ENCODE measurements at regions not wholly inside any gene's neighbourhood (a gene's known extent, or its start where the extent isn't known, plus 50 kb on each side); places are given as distances from the start of the nearest gene placed in this dataset.
"Not testable (repeated sequence)": the region's sequence is repeated elsewhere in the genome, so short reads cannot be mapped to it uniquely, and the experiment has no call there.

DNA sequence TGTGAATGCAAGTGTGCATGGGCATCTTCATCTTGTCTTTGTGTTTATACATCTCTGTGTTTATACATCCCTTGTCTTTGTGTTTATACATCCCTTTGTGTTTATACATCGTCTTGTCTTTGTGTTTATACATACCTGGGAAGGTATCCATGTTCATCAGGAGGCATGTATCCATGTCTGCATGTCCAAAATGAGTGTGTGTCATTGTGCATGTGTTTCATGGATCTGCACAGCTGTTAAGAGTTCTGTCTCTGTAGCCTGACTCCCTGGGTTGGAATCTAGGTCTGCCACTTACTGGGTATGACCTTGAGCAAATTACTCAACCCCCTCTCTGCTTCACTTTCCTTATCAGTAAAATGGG lies 50.1 kb upstream of the SIRPA start:
- Histone ChIP-seq H3K27ac (ENCODE audit: low read length) (no peak overlapping the region), H3K4me1 (ENCODE audit: control insufficient read depth in 1 of 2, insufficient read depth in 2 of 2, low read length in 2 of 2) (peaks cover 0 to 48% of the 10 kb centered on the region in 2 donors), H3K9me3 (ENCODE audit: control insufficient read depth in 1 of 2, low read length in 2 of 2) (no peaks in the 10 kb centered on the region), H3K4me3 (ENCODE audit: low read depth in 1 of 2, low read length in 2 of 2) (no peak overlapping the region), H3K27me3 (ENCODE audit: low read depth, low read length) (no peaks in the 10 kb centered on the region), H3K36me3 (ENCODE audit: control insufficient read depth in 1 of 2, insufficient read depth in 2 of 2, low read length in 2 of 2) (no peaks in the 10 kb centered on the region)

DNA sequence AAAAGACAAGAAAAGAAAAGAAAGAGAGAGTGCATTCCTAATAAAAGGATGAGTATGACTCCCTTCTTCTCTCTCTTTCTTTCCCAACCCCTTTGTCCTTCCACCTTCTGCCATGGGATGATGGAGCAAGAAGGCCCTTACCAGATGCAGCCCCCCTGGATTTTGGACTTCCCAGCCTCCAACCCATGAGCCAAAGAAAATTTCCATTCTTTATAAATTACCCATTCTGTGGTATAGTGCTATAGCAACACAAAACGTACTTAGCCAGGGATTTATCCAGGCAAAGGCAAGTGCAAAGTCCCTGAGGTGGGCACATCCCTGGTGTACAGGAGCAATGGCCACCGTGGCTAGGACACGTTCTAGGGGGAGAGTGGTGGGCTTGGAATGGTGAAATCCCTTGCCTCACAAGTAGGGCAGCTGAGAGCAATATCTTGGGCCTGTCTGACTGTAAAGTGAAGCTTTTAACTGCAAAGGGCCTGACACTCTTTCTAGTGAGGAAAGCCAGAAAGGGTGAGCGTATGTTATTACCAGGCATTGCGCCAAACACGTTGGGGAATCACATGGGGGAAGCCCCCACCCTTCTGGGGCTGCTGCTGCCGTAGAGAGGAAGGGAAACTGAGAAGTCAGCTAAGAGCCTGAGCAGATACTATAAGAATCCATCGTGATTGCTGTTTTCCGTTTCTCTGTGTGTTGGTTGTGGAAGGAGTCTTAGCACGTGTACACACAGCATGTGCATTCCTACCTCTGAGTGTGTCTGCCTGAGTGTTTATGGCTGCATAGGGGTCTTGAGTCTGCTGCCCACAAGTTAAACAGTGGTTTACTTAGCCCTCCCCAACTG lies 50.7 kb upstream of the SIRPA start:
- H3K27ac ChIP-seq (ENCODE audit: low read length), result peak overlapping the region; percentile 64
- no peaks in the 10 kb centered on the region for H3K9me3 ChIP-seq (ENCODE audit: control insufficient read depth in 1 of 2, low read length in 2 of 2)
- no peaks in the 10 kb centered on the region for H3K27me3 ChIP-seq (ENCODE audit: low read depth, low read length)
- no peaks in the 10 kb centered on the region for H3K36me3 ChIP-seq (ENCODE audit: control insufficient read depth in 1 of 2, insufficient read depth in 2 of 2, low read length in 2 of 2)
- peaks cover 0 to 48% of the 10 kb centered on the region in 2 donors for H3K4me1 ChIP-seq (ENCODE audit: control insufficient read depth in 1 of 2, insufficient read depth in 2 of 2, low read length in 2 of 2)
- no peak overlapping the region for H3K4me3 ChIP-seq (ENCODE audit: low read depth in 1 of 2, low read length in 2 of 2)

DNA sequence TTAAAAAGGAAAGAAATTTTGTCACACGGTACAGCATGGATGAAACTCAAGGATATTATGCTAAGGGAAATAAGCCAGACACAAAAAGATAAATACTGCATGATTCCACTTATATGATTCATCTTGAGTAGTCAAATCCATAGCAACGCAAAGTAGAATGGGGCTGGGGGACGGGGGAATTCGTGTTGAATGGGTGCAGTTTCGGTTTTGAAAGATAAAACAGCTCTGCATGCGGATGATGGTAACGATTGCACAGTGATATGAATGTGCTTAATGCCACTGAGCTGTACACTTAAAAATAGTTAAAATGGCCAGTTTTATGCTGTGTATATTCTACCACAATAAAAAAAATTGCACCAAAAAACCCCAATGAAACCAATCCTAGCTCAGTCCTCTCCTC lies 52.9 kb upstream of the SIRPA start:
- Histone ChIP-seq H3K4me3 (ENCODE audit: low read depth in 1 of 2, low read length in 2 of 2) (no peak overlapping the region), H3K36me3 (ENCODE audit: control insufficient read depth in 1 of 2, insufficient read depth in 2 of 2, low read length in 2 of 2) (no peaks in the 10 kb centered on the region), H3K9me3 (ENCODE audit: control insufficient read depth in 1 of 2, low read length in 2 of 2) (no peaks in the 10 kb centered on the region), H3K27ac (ENCODE audit: low read length) (no peak overlapping the region), H3K4me1 (ENCODE audit: control insufficient read depth in 1 of 2, insufficient read depth in 2 of 2, low read length in 2 of 2) (peaks cover 0 to 48% of the 10 kb centered on the region in 2 donors), H3K27me3 (ENCODE audit: low read depth, low read length) (no peaks in the 10 kb centered on the region)

DNA sequence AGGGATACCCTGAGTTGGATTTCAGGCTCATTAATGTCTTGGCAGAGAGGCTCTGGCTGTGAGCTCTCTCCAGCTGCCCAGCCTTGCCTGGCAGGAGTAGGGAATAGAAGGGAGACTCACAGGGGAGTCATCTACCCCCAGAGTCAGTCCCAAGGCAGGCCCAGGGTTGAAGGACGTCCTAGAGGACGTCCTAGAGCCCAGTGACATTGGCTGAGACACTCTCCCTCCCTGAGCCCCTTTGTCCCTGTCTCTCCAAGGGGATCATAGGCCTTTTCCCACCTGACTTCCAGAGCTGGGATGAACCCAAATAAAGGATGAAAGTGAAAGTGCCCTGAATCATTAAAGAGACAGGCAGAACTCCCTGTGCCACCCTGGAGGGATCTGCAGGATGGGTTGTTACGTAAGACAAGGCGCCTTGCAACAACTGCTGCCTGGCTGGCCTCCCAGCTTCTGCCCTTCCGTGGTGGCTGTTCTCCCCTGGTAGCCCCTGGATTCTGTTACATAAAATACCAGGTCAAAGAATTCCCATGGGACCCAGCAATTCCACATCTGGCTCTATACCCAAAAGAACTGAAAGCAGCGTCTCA lies 53.6 kb upstream of the SIRPA start:
- Histone ChIP-seq H3K27ac (ENCODE audit: low read length) (peak overlapping the region; percentile 6), H3K4me3 (ENCODE audit: low read depth in 1 of 2, low read length in 2 of 2) (no peak overlapping the region), H3K36me3 (ENCODE audit: control insufficient read depth in 1 of 2, insufficient read depth in 2 of 2, low read length in 2 of 2) (no peaks in the 10 kb centered on the region), H3K9me3 (ENCODE audit: control insufficient read depth in 1 of 2, low read length in 2 of 2) (no peaks in the 10 kb centered on the region), H3K27me3 (ENCODE audit: low read depth, low read length) (no peaks in the 10 kb centered on the region), H3K4me1 (ENCODE audit: control insufficient read depth in 1 of 2, insufficient read depth in 2 of 2, low read length in 2 of 2) (peaks cover 0 to 48% of the 10 kb centered on the region in 2 donors)

DNA sequence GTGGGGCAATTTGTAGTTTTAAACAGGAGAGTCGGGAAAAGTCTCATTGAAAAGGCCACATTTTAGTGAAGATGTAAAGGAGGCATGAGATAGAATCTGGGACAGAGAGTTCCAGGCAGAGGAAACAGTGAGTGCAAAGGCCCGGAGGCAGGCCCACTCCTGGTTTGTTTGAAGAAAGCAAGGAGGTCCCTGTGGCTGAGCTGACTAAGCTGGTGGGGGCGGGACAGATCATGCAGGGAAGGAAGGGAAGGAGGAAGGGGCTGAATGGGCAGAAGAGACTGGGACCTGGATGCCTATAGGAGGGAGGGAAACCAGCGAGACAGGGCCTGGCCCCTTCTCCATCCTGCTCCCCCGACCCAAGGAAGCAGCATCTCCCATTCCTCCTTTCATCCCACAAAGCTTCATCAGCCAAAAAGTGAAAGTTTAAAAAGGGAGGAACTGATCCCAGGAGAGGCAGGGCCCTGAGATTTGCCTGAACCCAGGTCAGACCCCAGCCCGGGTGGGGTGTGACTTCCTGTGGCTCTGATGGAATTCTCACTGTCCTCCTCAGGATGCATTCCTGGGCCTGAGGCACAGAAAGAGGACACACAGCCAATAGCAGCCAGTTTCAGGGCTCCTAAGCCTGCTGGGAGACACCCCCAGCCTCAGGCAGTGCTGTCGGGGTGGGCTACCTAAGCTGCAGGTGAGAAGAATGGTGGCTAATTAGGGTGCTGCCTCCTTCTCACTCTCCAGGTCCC lies 54.2 kb upstream of the SIRPA start:
- Histone ChIP-seq H3K4me3 (ENCODE audit: low read depth in 1 of 2, low read length in 2 of 2) (no peak overlapping the region), H3K9me3 (ENCODE audit: control insufficient read depth in 1 of 2, low read length in 2 of 2) (no peaks in the 10 kb centered on the region), H3K27me3 (ENCODE audit: low read depth, low read length) (no peaks in the 10 kb centered on the region), H3K36me3 (ENCODE audit: control insufficient read depth in 1 of 2, insufficient read depth in 2 of 2, low read length in 2 of 2) (no peaks in the 10 kb centered on the region), H3K4me1 (ENCODE audit: control insufficient read depth in 1 of 2, insufficient read depth in 2 of 2, low read length in 2 of 2) (peaks cover 0 to 48% of the 10 kb centered on the region in 2 donors), H3K27ac (ENCODE audit: low read length) (peak overlapping the region; percentile 6)

DNA sequence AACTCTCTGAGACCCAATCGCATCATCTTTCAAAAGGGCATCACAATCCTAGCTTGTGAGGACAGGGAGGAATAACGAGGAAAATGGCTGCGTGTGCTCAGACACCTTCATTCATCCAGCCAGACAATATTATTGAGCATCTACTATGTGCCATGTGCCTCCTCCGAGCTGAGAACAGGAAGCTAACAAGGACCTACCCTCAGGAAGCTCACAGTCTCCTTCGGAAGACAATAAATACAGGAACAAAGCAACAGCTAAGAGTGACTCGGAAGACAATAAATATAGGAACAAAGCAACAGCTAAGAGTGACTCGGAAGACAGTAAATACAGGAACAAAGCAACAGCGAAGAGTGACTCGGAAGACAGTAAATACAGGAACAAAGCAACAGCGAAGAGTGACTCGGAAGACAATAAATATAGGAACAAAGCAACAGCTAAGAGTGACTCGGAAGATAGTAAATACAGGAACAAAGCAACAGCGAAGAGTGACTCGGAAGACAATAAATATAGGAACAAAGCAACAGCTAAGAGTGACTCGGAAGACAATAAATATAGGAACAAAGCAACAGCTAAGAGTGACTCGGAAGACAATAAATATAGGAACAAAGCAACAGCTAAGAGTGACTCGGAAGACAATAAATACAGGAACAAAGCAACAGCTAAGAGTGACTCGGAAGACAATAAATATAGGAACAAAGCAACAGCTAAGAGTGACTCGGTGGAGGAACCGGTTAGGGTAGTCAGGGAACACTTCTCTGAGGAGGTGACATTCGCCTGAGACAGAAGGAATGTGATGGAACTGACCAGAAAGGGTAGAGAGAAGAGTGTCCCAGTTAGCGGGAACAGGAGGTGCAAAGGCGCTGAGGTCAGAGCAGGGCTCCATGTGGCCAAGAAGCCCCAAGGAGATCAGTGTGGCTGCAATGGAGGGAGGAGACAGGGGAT lies 55.6 kb upstream of the SIRPA start:
- not testable (repeated sequence) for H3K36me3 ChIP-seq (ENCODE audit: control insufficient read depth in 1 of 2, insufficient read depth in 2 of 2, low read length in 2 of 2); H3K9me3 ChIP-seq (ENCODE audit: control insufficient read depth in 1 of 2, low read length in 2 of 2); H3K27me3 ChIP-seq (ENCODE audit: low read depth, low read length); H3K4me3 ChIP-seq (ENCODE audit: low read depth in 1 of 2, low read length in 2 of 2)
- peak overlapping the region; percentile 70 for H3K27ac ChIP-seq (ENCODE audit: low read length)
- H3K4me1 ChIP-seq (ENCODE audit: control insufficient read depth in 1 of 2, insufficient read depth in 2 of 2, low read length in 2 of 2), result peaks cover 0 to 39% of the 10 kb centered on the region in 2 donors

DNA sequence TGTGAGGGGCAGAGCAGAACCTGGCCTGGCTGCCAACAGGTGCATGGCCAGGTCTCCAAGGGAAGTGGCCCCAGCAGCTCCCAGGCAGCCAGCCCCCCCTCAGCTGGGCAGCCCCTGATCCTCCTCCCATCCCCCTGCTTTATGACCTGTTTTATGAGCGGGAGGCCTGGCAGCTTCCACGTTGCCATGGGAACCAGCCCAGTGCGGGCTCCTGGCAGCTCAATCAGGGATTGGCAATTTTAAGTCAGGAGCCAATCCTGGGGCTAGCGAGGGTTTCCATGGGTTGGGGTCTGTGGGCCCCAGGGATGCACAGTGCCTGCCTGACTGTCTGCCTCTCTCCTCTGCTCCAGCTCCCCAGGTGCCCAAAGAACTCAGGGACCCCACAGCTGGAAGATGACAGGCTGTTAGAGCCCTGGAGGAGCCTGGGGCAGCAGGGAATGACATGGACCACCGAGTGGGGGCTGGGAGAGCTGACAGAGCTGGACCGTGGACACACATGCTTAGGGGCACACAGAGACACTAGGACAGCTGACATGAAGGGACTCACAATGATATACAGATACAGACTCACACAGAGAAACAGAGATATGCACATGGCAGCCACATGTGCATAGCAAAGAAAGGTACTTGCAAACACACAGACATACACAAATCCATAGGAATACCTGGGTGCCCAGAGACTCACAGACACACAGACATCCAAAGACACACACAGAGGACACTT lies 56.5 kb upstream of the SIRPA start:
- Histone ChIP-seq H3K27ac (ENCODE audit: low read length) (no peak overlapping the region), H3K27me3 (ENCODE audit: low read depth, low read length) (no peaks in the 10 kb centered on the region), H3K4me3 (ENCODE audit: low read depth in 1 of 2, low read length in 2 of 2) (no peak overlapping the region), H3K4me1 (ENCODE audit: control insufficient read depth in 1 of 2, insufficient read depth in 2 of 2, low read length in 2 of 2) (peaks cover 0 to 30% of the 10 kb centered on the region in 2 donors), H3K9me3 (ENCODE audit: control insufficient read depth in 1 of 2, low read length in 2 of 2) (no peaks in the 10 kb centered on the region), H3K36me3 (ENCODE audit: control insufficient read depth in 1 of 2, insufficient read depth in 2 of 2, low read length in 2 of 2) (no peaks in the 10 kb centered on the region)

DNA sequence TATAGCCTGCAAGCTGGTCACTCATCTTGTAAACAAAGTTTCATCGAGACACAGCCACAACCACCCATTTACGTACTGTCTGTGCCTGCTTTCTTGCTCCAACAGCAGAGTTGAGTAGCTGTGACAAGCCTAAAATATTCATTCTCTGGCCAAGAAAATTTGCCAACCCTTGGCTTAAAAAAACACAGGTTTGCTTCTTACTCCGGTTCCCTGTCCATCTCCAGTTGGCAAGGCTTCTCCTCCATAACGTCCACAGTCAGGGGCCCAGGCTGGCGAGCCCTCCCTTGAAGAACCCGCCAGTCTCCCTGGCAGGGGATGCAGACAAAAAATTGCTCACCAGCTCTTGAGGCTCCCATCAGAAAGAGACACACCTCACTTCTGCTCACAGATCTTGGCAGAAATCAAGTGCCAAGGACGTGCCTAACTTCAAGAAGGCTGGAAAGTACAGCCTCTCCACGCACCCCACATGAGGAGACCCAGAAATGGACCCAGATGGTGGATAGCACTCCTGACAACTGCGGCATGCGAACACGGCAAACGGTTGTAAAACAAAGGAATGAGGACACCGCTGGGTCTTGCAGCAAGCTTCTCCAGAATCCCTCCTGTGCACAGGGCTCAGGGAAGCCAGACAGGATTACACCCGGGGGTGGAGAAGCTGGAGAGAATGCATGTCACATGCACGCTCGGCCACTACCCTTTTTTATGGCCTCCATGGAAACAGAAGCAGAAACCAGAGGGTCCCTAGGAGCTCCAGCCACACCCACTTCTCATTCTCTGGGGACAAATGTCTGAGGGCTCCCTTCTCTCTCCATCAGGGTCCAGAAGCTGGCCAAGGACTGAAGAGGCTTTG lies 59.8 kb upstream of the SIRPA start:
- Histone ChIP-seq H3K4me1 (ENCODE audit: control insufficient read depth in 1 of 2, insufficient read depth in 2 of 2, low read length in 2 of 2) (peaks cover 0 to 3% of the 10 kb centered on the region in 2 donors), H3K27ac (ENCODE audit: low read length) (no peak overlapping the region)

DNA sequence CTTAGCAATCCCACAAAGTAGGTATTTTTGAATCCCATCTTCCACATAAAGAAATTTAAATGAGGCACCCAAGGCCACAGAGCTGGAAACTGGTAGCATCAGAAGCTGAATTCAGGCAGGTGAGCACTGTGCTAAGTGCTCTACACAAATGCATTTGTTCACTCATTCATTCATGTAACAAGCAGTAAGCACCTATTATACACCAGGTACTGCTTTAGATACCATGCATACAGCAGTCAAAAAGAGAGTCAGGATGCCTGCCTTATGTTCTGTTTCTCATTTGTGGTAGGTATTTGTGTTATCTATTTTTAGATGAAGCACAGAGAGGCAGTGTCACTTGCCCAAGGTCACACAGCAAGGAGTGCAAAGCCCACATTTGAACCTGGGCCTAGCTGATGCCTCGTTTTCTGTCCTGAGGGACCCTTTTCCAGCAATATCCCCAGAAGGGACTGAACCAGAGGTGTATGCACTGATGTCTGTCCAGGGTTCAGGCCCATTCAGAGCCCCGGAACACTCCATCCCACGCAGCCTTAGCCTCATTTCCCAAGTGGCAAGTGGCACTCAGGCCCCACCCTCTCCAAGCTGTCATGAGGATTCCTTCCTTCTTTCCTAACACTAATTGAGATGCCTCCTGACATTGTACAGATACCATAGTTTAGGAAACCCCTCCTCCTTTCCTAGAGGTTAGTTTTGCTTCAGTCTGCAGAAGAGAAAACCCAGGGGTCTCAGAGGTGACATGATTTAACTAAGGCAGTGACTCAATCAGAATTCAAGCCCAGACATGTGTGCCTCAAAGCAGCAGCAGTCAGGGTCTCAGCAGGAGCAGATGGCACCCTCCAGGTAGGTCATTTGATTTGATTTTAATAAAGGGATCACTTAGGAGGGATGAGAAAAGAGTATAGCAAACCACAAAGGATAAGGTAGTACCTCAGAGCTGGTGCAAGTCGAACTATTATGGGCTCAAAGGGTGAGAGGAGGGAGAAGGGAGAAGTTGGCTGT lies 61.2 kb upstream of the SIRPA start:
- Histone ChIP-seq H3K36me3 (ENCODE audit: control insufficient read depth in 1 of 2, insufficient read depth in 2 of 2, low read length in 2 of 2) (no peaks in the 10 kb centered on the region), H3K9me3 (ENCODE audit: control insufficient read depth in 1 of 2, low read length in 2 of 2) (no peaks in the 10 kb centered on the region), H3K4me3 (ENCODE audit: low read depth in 1 of 2, low read length in 2 of 2) (no peak overlapping the region), H3K4me1 (ENCODE audit: control insufficient read depth in 1 of 2, insufficient read depth in 2 of 2, low read length in 2 of 2) (peaks cover 0 to 14% of the 10 kb centered on the region in 2 donors), H3K27ac (ENCODE audit: low read length) (no peak overlapping the region), H3K27me3 (ENCODE audit: low read depth, low read length) (no peaks in the 10 kb centered on the region)

More for the DNA sequence above, 59.8 kb upstream of the SIRPA start:
- Histone ChIP-seq H3K36me3 (ENCODE audit: control insufficient read depth in 1 of 2, insufficient read depth in 2 of 2, low read length in 2 of 2) (no peaks in the 10 kb centered on the region), H3K4me3 (ENCODE audit: low read depth in 1 of 2, low read length in 2 of 2) (no peak overlapping the region), H3K9me3 (ENCODE audit: control insufficient read depth in 1 of 2, low read length in 2 of 2) (no peaks in the 10 kb centered on the region), H3K27me3 (ENCODE audit: low read depth, low read length) (no peaks in the 10 kb centered on the region)
